MCF 10A (cell line): ENCODE measurements at regions not wholly inside any gene's neighbourhood (a gene's known extent, or its start where the extent isn't known, plus 50 kb on each side); places are given as distances from the start of the nearest gene placed in this dataset.

ENCODE experiments used
- BruUV-seq: library from RNA; stranded (reverse); fragments of 400-500 nt; replicated peaks from 2 replicates; lab custom pipeline; 2021; lab: Mats Ljungman, UMichigan
- CTCF ChIA-PET: fragments of 300-600 bp; sonication (Branson Sonifier 250); formaldehyde crosslinking; extraction: SDS; loops from one replicate; lab custom pipeline; 2021; ENCODE audit warnings: antibody characterized with exemption, inconsistent platforms; lab: Yijun Ruan, JAX
- POLR2A ChIA-PET: fragments of 300-600, 350-650 bp; sonication (Branson Sonifier 250); formaldehyde crosslinking; extraction: SDS; loops from one replicate; lab custom pipeline; 2020; ENCODE audit warnings: antibody characterized with exemption, inconsistent platforms; lab: Yijun Ruan, JAX
- DNase-seq: peaks from one replicate; pipeline ENCODE4 v3.0.0-alpha.2; 2018; ENCODE audit not compliant: unreplicated experiment
- H3K27ac Mint-ChIP-seq: one replicate; pipeline ENCODE4 v1.8.0; 2022; ENCODE audit warnings: mild to moderate bottlenecking, low read depth, mixed read lengths; ENCODE audit not compliant: unreplicated experiment
- H3K27me3 Mint-ChIP-seq: one replicate; pipeline ENCODE4 v1.8.0; 2022; ENCODE audit warnings: mixed read lengths; ENCODE audit not compliant: insufficient read depth, unreplicated experiment
- H3K36me3 Mint-ChIP-seq: one replicate; pipeline ENCODE4 v1.8.0; 2022; ENCODE audit warnings: mild to moderate bottlenecking, moderate library complexity, mixed read lengths; ENCODE audit not compliant: insufficient read depth, unreplicated experiment
- H3K4me1 Mint-ChIP-seq: one replicate; pipeline ENCODE4 v1.8.0; 2022; ENCODE audit warnings: mixed read lengths; ENCODE audit not compliant: insufficient read depth, unreplicated experiment
- H3K4me3 Mint-ChIP-seq: one replicate; pipeline ENCODE4 v1.8.0; 2022; ENCODE audit warnings: mild to moderate bottlenecking, moderate library complexity, mixed read lengths; ENCODE audit not compliant: unreplicated experiment
- H3K9me3 Mint-ChIP-seq: one replicate; pipeline ENCODE4 v1.8.0; 2022; ENCODE audit warnings: mixed read lengths; ENCODE audit not compliant: unreplicated experiment
- CTCF ChIP-seq: fragments of 200-600 bp; IDR thresholded peaks from one replicate; pipeline ENCODE4 v1.8.0; 2022; ENCODE audit warnings: antibody characterized with exemption, mild to moderate bottlenecking; ENCODE audit not compliant: unreplicated experiment
- intact Hi-C: fragments of 100-400 bp; cut with micrococcal nuclease; formaldehyde crosslinking; loops from 2 replicates; pipeline ENCODE4 v1.14.1; 2022

- Mint-ChIP-seq H3K36me3 (peaks cover 7% of the 10 kb centered on the region), H3K27me3 (no peaks in the 10 kb centered on the region), H3K4me1 (peaks cover 37% of the 10 kb centered on the region), H3K27ac (no peak overlapping the region), H3K9me3 (no peaks in the 10 kb centered on the region), H3K4me3 (no peak overlapping the region)
- CTCF ChIA-PET, result interaction anchor here (0.7 to 3.6 kb wide), 3 partner anchors 15 to 116 kb away, joined by 3 to 14 read pairs (median 3); no protein-coding TSS in a partner anchor
- DNase-seq, result peak; percentile 49
- intact Hi-C loops, result no loop called here
- BruUV-seq, result no TSS peak
- POLR2A ChIA-PET, result no interaction called here
- TF ChIP-seq CTCF, result no peak
Measured at GRCh38 chr16:72285728-72286127, 113.8 kb upstream of the PMFBP1 start.

- DNase-seq, result peak; percentile 1
- Mint-ChIP-seq H3K4me3 (no peak overlapping the region), H3K27me3 (no peaks in the 10 kb centered on the region), H3K9me3 (no peaks in the 10 kb centered on the region), H3K4me1 (peaks cover 35% of the 10 kb centered on the region), H3K36me3 (peaks cover 3% of the 10 kb centered on the region), H3K27ac (no peak overlapping the region)
- POLR2A ChIA-PET, result no interaction called here
- CTCF ChIA-PET, result interaction anchor here (0.7 to 3.6 kb wide), 4 partner anchors 14 to 182 kb away, joined by 3 to 14 read pairs (median 3); no protein-coding TSS in a partner anchor
- TF ChIP-seq CTCF, result no peak
- BruUV-seq, result no TSS peak
- intact Hi-C loops, result no loop called here
Measured at GRCh38 chr16:72285324-72285723, 113.4 kb upstream of the PMFBP1 start.

GRCh38 chr16:72284042-72284789 lies 112.3 kb upstream of the PMFBP1 start:
- H3K9me3 Mint-ChIP-seq, result no peaks in the 10 kb centered on the region
- CTCF ChIA-PET, result interaction anchor here (0.7 to 1.3 kb wide), 2 partner anchors 183 to 815 kb away, joined by 3 read pairs; no protein-coding TSS in a partner anchor

More at GRCh38 chr16:72284042-72284789, 112.3 kb upstream of the PMFBP1 start:
- Mint-ChIP-seq H3K36me3 (no peaks in the 10 kb centered on the region), H3K27me3 (no peaks in the 10 kb centered on the region), H3K4me1 (peaks cover 24% of the 10 kb centered on the region), H3K27ac (peak overlapping the region; percentile 37), H3K4me3 (no peak overlapping the region)
- TF ChIP-seq CTCF, result no peak
- DNase-seq, result no peak
- intact Hi-C loops, result no loop called here
- POLR2A ChIA-PET, result interaction anchor here (0.6 to 1.8 kb wide), 2 partner anchors 7 to 889 kb away, joined by 4 read pairs; no protein-coding TSS in a partner anchor
- no TSS peak for BruUV-seq
